GM23338 (cell line): ENCODE measurements at regions not wholly inside any gene's neighbourhood (a gene's known extent, or its start where the extent isn't known, plus 50 kb on each side); places are given as distances from the start of the nearest gene placed in this dataset.

Experiments used
- ATAC-seq: fragments of 200-7000 bp; cut with Tn5 transposase; 3 replicates; pipeline ENCODE4 v1.9.1; 2020
- DNase-seq: peaks from one replicate; pipeline ENCODE4 v3.0.0-alpha.2; 2015; ENCODE audit warnings: low spot score
- H2AFZ ChIP-seq: fragments of 200-600 bp; sonication (generic); 2 replicates; pipeline ENCODE4 v1.8.0; 2016; ENCODE audit warnings: antibody characterized with exemption, mild to moderate bottlenecking, moderate library complexity
- H3F3A ChIP-seq: fragments of 200-600 bp; sonication (generic); replicated peaks from 2 replicates; pipeline ENCODE4 v1.8.0; 2017; ENCODE audit warnings: antibody characterized with exemption, mixed run types, low read depth
- H3K27ac ChIP-seq: fragments of 200-600 bp; sonication (generic); 2 replicates; pipeline ENCODE4 v1.6.1; 2016; ENCODE audit warnings: low read depth
- H3K27me3 ChIP-seq: fragments of 200-600 bp; sonication (generic); 2 replicates; pipeline ENCODE4 v1.8.0; 2016; ENCODE audit warnings: mild to moderate bottlenecking, mixed run types, moderate library complexity; ENCODE audit not compliant: insufficient read depth
- H3K36me3 ChIP-seq: fragments of 200-600 bp; sonication (generic); 2 replicates; pipeline ENCODE4 v1.8.0; 2016; ENCODE audit warnings: mild to moderate bottlenecking; ENCODE audit not compliant: insufficient read depth
- H3K4me1 ChIP-seq: fragments of 200-600 bp; sonication (generic); 2 replicates; pipeline ENCODE4 v1.8.0; 2016; ENCODE audit warnings: mild to moderate bottlenecking, moderate library complexity; ENCODE audit not compliant: insufficient read depth
- H3K4me2 ChIP-seq: fragments of 200-600 bp; sonication (generic); 2 replicates; pipeline ENCODE4 v1.7.1; 2017; ENCODE audit warnings: mixed run types
- H3K4me3 ChIP-seq: fragments of 200-600 bp; sonication (generic); 2 replicates; pipeline ENCODE4 v1.6.1; 2016; ENCODE audit warnings: mixed run types
- H3K79me2 ChIP-seq: fragments of 200-600 bp; sonication (generic); replicated peaks from 2 replicates; pipeline ENCODE4 v1.8.0; 2017; ENCODE audit warnings: mild to moderate bottlenecking; ENCODE audit not compliant: insufficient read depth
- H3K9me2 ChIP-seq: fragments of 200-600 bp; sonication (generic); 2 replicates; pipeline ENCODE4 v1.8.0; 2017; ENCODE audit not compliant: insufficient read depth
- H4K20me1 ChIP-seq: fragments of 200-600 bp; sonication (generic); replicated peaks from 2 replicates; pipeline ENCODE4 v1.8.0; 2017; ENCODE audit warnings: mild to moderate bottlenecking; ENCODE audit not compliant: insufficient read depth
- H3K27ac Mint-ChIP-seq: 2 replicates; pipeline ENCODE4 v1.8.0; 2020; ENCODE audit warnings: inconsistent platforms, mild to moderate bottlenecking, moderate library complexity, mixed read lengths
- H3K27me3 Mint-ChIP-seq: 3 replicates; pipeline ENCODE4 v1.8.0; 2022; ENCODE audit warnings: low read depth, mild to moderate bottlenecking, moderate library complexity, mixed read lengths, inconsistent platforms; ENCODE audit not compliant: insufficient read depth, poor library complexity
- H3K36me3 Mint-ChIP-seq: 3 replicates; pipeline ENCODE4 v1.8.0; 2021; ENCODE audit warnings: low read depth, mild to moderate bottlenecking, inconsistent platforms, moderate library complexity, mixed read lengths
- H3K4me1 Mint-ChIP-seq: 3 replicates; pipeline ENCODE4 v1.8.0; 2020; ENCODE audit warnings: mild to moderate bottlenecking, inconsistent platforms, mixed read lengths
- H3K4me3 Mint-ChIP-seq: 3 replicates; pipeline ENCODE4 v1.8.0; 2021; ENCODE audit warnings: moderate library complexity, mild to moderate bottlenecking, inconsistent platforms, mixed read lengths
- H3K9me3 Mint-ChIP-seq: 3 replicates; pipeline ENCODE4 v1.8.0; 2020; ENCODE audit warnings: moderate library complexity, mild to moderate bottlenecking, inconsistent platforms, mixed read lengths
- CREB1 ChIP-seq: fragments of 250-450 bp; sonication (Bioruptor Pico); IDR thresholded peaks from 2 replicates; pipeline ENCODE4 v1.5.0; 2020; ENCODE audit warnings: low read depth, mild to moderate bottlenecking, moderate library complexity
- CTCF ChIP-seq, 2 experiments: fragments of 200-600 bp in 1 of 2; sonication (generic) in 1 of 2; conservative IDR thresholded peaks; 2 replicates each; pipeline versions ENCODE4 v1.5.1 to v1.6.1; 2016 to 2017; ENCODE audit warnings: antibody characterized with exemption in 2 of 2, low read depth in 2 of 2, mild to moderate bottlenecking in 2 of 2, moderate library complexity in 1 of 2
- ETS1 ChIP-seq: IDR thresholded peaks from 2 replicates; pipeline ENCODE4 v1.6.1; 2016; ENCODE audit warnings: antibody characterized with exemption
- EZH2 ChIP-seq: fragments of 200-600 bp; sonication (generic); IDR thresholded peaks from one replicate; pipeline ENCODE4 v1.8.0; 2017; ENCODE audit warnings: antibody characterized with exemption, mild to moderate bottlenecking, low read depth; ENCODE audit not compliant: unreplicated experiment
- EZH2phosphoT487 ChIP-seq: fragments of 200-600 bp; sonication (generic); IDR thresholded peaks from one replicate; pipeline ENCODE4 v1.8.1; 2018; ENCODE audit warnings: antibody characterized with exemption; ENCODE audit not compliant: unreplicated experiment
- JUNB ChIP-seq: IDR thresholded peaks from one replicate; pipeline ENCODE4 v1.6.1; 2016; ENCODE audit warnings: antibody characterized with exemption; ENCODE audit not compliant: unreplicated experiment
- NANOG ChIP-seq: IDR thresholded peaks from 2 replicates; pipeline ENCODE4 v1.6.1; 2016; ENCODE audit warnings: antibody characterized with exemption, borderline replicate concordance
- POLR2AphosphoS5 ChIP-seq: IDR thresholded peaks from 2 replicates; pipeline ENCODE4 v1.6.1; 2016; ENCODE audit warnings: antibody characterized with exemption, low read depth
- REST ChIP-seq: IDR thresholded peaks from one replicate; pipeline ENCODE4 v1.6.1; 2018; ENCODE audit warnings: antibody characterized with exemption; ENCODE audit not compliant: unreplicated experiment
- STAT1 ChIP-seq: IDR thresholded peaks from one replicate; pipeline ENCODE4 v1.6.1; 2016; ENCODE audit warnings: antibody characterized with exemption; ENCODE audit not compliant: unreplicated experiment
- ZNF114 ChIP-seq: fragments of 250-450 bp; sonication (Bioruptor Pico); IDR thresholded peaks from 2 replicates; pipeline ENCODE4 v1.5.0; 2020; ENCODE audit warnings: mild to moderate bottlenecking, moderate library complexity
- ZNF331 ChIP-seq: fragments of 250-450 bp; sonication (Bioruptor Pico); IDR thresholded peaks from 2 replicates; pipeline ENCODE4 v1.5.0; 2020; ENCODE audit warnings: low read depth, mild to moderate bottlenecking, moderate library complexity
- ZNF462 ChIP-seq: fragments of 250-450 bp; sonication (Bioruptor Pico); IDR thresholded peaks from 2 replicates; pipeline ENCODE4 v1.5.0; 2020; ENCODE audit warnings: mild to moderate bottlenecking, moderate library complexity

- no peak overlapping the region for H3K27ac Mint-ChIP-seq
- H3K36me3 ChIP-seq = peaks cover 11% of the 10 kb centered on the region; the same call in 1 of the 2 replicates
- H3K4me3 ChIP-seq = no peak overlapping the region
- peaks cover 36% of the 10 kb centered on the region for H3K9me3 Mint-ChIP-seq
- ATAC-seq = no peak
- H3K4me2 ChIP-seq = no peak overlapping the region
- H3F3A ChIP-seq = no peaks in the 10 kb centered on the region
- 0 out of 2 replicates have a peak, but pooled peaks cover 8% of the 10 kb centered on the region for H3K9me2 ChIP-seq
- no peaks in the 10 kb centered on the region for H3K27me3 Mint-ChIP-seq
- H2AFZ ChIP-seq = 0 out of 2 replicates have a peak overlapping the region, but pooled peaks have one; percentile 34
- H3K27me3 ChIP-seq = no peaks in the 10 kb centered on the region
- TF ChIP-seq EZH2 (no peak), ZNF462 (CRISPR knock-in tag) (no peak), POLR2AphosphoS5 (no peak), NANOG (no peak), EZH2phosphoT487 (no peak), STAT1 (no peak), CREB1 (CRISPR knock-in tag) (no peak), REST (no peak), JUNB (no peak), ZNF331 (CRISPR knock-in tag) (no peak), CTCF (conservative IDR thresholded peaks at IDR 0.05; ENCODE audit: low read depth in 2 of 2) (no peak), ETS1 (no peak), ZNF114 (CRISPR knock-in tag) (no peak)
- no peaks in the 10 kb centered on the region for H3K79me2 ChIP-seq
- H3K27ac ChIP-seq = no peak overlapping the region
- H3K4me1 ChIP-seq = no peaks in the 10 kb centered on the region
- 0 out of 3 replicates have a peak, but pooled peaks cover 4% of the 10 kb centered on the region for H3K4me1 Mint-ChIP-seq
- H4K20me1 ChIP-seq = no peaks in the 10 kb centered on the region
- DNase-seq = no peak
- no peak overlapping the region for H3K4me3 Mint-ChIP-seq
- peaks cover 40% of the 10 kb centered on the region for H3K36me3 Mint-ChIP-seq
Observed at GRCh38 chr3:162547321-162547720, 1050.7 kb downstream of the OTOL1 start.
